Fibroblast of the aortic adventitia (primary cell): ENCODE measurements at regions not wholly inside any gene's neighbourhood (a gene's known extent, or its start where the extent isn't known, plus 50 kb on each side); places are given as distances from the start of the nearest gene placed in this dataset.

Experiments
- DNase-seq: peaks from one replicate; pipeline ENCODE4 v3.0.0-alpha.2; 2010; ENCODE audit warnings: low read depth
- H3K4me3 ChIP-seq: 2 replicates; pipeline ENCODE4 v1.5.1; 2011; ENCODE audit warnings: low read depth, mild to moderate bottlenecking, control low read depth, low read length, moderate library complexity
- TF ChIP-seq, protein P1 (sequence below): IDR thresholded peaks from 2 replicates; pipeline ENCODE4 v1.5.1; 2011; ENCODE audit warnings: mild to moderate bottlenecking, low read length, control low read depth, inconsistent platforms; ENCODE audit not compliant: insufficient read depth

DNA sequence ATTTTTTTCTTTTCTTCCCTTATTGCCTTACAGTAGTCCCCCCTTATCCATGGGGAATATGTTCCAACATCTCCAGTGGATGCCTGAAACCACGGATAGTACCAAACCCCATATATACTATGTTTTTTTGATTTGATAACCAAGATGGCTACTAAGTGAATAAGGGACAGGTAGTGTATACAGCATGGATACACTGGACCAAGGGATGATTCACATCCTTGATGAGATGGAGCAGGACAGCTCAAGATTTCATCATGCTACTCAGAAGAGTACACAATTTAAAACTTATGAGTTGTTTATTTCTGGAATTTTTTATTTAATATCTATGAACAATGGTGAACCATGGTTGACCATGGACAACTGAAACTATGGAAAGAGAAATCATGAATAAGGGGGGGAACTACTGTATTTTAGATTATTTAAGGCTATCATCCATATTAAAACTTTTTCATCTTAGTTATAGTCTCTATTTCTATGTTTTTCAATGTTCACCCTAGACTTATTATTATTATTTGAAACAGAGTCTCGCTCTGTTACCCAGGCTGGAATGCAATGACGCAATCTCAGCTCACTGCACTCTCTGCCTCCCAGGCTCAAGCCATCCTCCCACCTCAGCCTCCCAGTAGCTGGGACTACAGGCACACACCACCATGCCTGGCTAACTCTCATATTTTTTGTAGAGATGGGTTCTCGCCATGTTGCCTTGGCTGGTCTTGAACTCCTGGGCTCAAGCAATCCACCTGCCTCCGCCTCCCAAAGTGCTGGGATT lies 188.0 kb upstream of the PELI2 start:
- DNase-seq = no peak
- no peak overlapping the region for H3K4me3 ChIP-seq
- TF ChIP-seq, protein P1, sequence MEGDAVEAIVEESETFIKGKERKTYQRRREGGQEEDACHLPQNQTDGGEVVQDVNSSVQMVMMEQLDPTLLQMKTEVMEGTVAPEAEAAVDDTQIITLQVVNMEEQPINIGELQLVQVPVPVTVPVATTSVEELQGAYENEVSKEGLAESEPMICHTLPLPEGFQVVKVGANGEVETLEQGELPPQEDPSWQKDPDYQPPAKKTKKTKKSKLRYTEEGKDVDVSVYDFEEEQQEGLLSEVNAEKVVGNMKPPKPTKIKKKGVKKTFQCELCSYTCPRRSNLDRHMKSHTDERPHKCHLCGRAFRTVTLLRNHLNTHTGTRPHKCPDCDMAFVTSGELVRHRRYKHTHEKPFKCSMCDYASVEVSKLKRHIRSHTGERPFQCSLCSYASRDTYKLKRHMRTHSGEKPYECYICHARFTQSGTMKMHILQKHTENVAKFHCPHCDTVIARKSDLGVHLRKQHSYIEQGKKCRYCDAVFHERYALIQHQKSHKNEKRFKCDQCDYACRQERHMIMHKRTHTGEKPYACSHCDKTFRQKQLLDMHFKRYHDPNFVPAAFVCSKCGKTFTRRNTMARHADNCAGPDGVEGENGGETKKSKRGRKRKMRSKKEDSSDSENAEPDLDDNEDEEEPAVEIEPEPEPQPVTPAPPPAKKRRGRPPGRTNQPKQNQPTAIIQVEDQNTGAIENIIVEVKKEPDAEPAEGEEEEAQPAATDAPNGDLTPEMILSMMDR = no peak

DNA sequence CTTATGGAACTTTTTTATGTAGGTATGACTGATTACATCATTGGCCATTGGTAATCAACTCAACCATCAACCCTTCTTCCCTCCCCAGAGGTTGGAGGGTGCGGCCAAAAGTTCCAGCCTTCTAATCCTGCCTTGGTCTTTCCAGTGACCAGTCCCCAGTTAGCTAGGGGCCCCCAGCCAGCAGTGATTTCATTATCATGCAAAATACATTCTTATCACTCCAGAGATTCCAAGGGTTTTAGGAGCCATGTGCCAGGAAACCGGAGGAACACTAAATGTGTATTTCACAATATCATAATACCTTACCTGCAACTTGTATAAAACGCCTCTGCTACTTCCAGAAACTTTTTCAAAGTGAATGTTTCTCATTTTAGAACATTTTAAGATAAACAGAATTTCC lies 181.5 kb upstream of the PELI2 start:
- DNase-seq = no peak
- TF ChIP-seq, protein P1 = no peak
- no peak overlapping the region for H3K4me3 ChIP-seq

DNA sequence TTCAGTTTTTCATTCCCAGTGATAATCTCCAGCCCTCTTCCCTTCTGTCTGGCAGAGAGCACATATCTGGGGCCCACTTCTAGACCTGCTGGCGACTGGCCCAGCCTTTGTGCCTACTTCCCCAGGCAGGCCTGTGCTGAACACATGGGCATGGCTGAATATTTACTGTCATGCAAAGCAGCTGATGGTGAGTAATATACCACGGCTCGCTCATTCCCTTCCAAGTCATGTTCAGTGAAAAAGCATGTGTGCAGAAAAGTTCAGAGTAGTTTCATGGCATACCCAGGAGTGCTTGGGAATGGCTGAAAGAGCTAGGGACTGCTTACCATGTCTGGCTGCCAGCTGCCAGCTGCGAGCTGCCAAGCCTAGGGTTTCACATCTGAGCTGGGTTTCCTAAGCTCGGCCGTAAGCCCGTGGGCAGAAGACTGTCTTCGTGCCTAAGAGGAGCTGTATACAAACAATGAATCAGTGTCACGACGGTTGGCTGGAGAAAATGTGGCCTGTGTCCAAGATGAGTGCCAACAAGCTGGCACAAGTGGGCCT lies 179.9 kb upstream of the PELI2 start:
- no peak overlapping the region for H3K4me3 ChIP-seq
- DNase-seq = no peak
- TF ChIP-seq, protein P1 = no peak

DNA sequence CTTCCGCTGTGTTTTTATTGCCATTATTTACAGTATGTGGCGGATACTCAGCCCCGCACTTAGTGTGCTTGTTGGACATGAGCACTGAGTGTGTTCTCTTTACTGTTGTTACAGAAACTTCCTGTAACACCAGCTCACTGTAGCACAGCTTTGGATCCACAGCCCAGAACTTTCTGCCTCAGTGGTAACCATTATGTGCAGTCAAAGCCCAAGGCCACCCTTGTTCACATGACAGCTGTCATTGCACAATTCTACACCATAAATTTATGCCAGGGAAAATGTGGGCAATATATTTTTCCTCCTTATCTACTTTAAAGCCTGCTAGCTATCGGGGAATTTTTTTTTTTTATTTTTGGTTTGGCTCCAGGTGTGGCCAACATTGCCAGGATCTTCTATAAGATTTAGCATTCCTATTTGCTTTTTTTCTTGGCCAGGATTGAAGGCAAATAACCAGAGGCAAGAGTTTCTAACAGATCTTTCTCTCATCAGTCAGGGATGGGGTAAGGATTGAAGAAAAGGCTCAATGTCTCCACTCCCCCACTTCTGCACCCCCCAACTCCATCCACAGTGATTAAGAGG lies 176.0 kb upstream of the PELI2 start:
- no peak overlapping the region for H3K4me3 ChIP-seq
- no peak for DNase-seq
- TF ChIP-seq, protein P1 = no peak

DNA sequence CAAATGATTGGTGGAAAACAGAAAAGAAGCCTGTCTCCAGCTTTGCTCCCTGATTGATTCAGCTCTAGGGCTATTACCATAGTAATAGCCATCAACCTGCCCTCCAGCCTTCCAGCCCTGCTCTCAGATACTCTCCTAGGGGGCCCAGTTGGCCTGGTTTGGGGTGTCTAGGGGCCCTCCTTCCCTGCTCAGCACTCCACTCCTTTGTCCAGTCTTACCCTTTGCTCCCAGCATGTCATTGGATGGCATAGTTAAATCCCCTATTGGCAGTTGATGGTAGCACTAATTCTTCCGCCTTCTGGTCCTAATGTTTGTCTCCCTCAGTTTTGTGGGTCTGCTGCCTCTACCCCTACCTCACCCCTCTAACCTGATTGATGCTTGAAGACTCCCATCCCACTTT lies 175.4 kb upstream of the PELI2 start:
- no peak overlapping the region for H3K4me3 ChIP-seq
- TF ChIP-seq, protein P1 = no peak
- DNase-seq = no peak

DNA sequence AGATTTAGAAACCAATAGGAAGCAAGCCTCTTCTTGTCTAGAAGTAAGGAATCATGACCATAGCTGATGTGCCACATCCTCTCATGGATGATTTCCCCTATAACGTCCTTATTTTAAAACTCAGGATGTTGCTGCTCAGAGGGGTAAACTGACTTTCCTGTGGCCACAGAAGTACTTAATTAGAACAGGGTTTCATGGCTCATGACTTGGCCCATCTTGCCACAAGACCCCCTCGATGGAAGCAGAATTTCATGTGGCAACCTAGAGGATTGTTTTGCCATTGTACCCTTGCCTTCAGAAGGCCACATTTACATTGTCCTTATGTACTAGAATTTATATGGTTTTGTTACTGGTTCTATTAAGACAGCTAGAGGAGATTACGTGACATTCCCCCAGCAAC lies 173.5 kb upstream of the PELI2 start:
- TF ChIP-seq, protein P1 = no peak
- DNase-seq = no peak

More for the DNA sequence above, 173.5 kb upstream of the PELI2 start:
- H3K4me3 ChIP-seq = no peak overlapping the region
